Activated CD8-positive, alpha-beta T cell treated with anti-CD3 and anti-CD28 coated beads for 36 hours (primary cell): ENCODE measurements at regions not wholly inside any gene's neighbourhood (a gene's known extent, or its start where the extent isn't known, plus 50 kb on each side); places are given as distances from the start of the nearest gene placed in this dataset.

ENCODE experiments used
- ATAC-seq: fragments of 200-7000 bp; cut with Tn5 transposase; one replicate; pipeline ENCODE4 v1.10.0; 2021; ENCODE audit warnings: mild to moderate bottlenecking, moderate library complexity
- CTCF ChIA-PET: fragments of 350-600 bp; sonication (Branson Sonifier 250); formaldehyde crosslinking; loops from one replicate; lab custom pipeline; 2021; ENCODE audit warnings: antibody characterized with exemption; lab: Charles Lee
- POLR2A ChIA-PET: fragments of 350-600 bp; sonication (Branson Sonifier 250); formaldehyde crosslinking; loops from one replicate; lab custom pipeline; 2021; ENCODE audit warnings: antibody characterized with exemption; lab: Charles Lee
- DNase-seq: peaks from one replicate; pipeline ENCODE4 v3.0.0-alpha.2; 2020
- H3K27ac Mint-ChIP-seq: one replicate; pipeline ENCODE4 v1.8.0; 2021; ENCODE audit warnings: mild to moderate bottlenecking, mixed read lengths
- H3K27me3 Mint-ChIP-seq: one replicate; pipeline ENCODE4 v1.8.0; 2021; ENCODE audit warnings: mixed read lengths
- H3K36me3 Mint-ChIP-seq: one replicate; pipeline ENCODE4 v1.8.0; 2021; ENCODE audit warnings: low read depth, mixed read lengths
- H3K4me1 Mint-ChIP-seq: one replicate; pipeline ENCODE4 v1.8.0; 2021; ENCODE audit warnings: low read depth, mixed read lengths
- H3K4me3 Mint-ChIP-seq: one replicate; pipeline ENCODE4 v1.8.0; 2021; ENCODE audit warnings: mild to moderate bottlenecking, moderate library complexity, mixed read lengths
- H3K9me3 Mint-ChIP-seq: one replicate; pipeline ENCODE4 v1.8.0; 2021; ENCODE audit warnings: mixed read lengths
- intact Hi-C: fragments of 100-400 bp; cut with micrococcal nuclease; formaldehyde crosslinking; loops from one replicate; pipeline ENCODE4 v1.10.0; 2022
- TF ChIP-seq, protein P1 (sequence below): fragments of 200-600 bp; IDR thresholded peaks from one replicate; pipeline ENCODE4 v1.8.0; 2022; ENCODE audit warnings: antibody characterized with exemption, mild to moderate bottlenecking

DNA sequence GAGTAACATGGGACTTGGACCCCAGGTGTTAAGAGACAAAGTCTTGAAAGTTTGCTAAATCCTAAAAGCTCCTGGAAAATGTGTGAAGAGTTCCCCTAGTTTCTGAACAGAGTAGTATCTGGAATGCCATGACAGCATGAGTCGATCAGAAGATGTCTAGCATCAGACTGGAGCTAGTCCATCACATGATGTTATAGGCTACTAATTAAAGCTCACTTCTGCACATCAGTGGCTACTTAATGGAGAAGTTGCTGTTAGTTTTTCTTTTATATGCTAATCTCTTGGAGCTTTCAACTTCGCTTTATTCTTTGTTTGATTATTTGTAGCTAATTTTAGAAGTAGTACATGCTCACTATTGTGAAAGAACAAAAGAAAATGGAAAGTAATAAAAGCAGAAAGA, 471.3 kb upstream of the KLF4 start:
- Mint-ChIP-seq H3K27ac (no peak overlapping the region), H3K4me3 (no peak overlapping the region), H3K36me3 (no peaks in the 10 kb centered on the region), H3K27me3 (no peaks in the 10 kb centered on the region), H3K9me3 (no peaks in the 10 kb centered on the region), H3K4me1 (no peaks in the 10 kb centered on the region)
- no peak for ATAC-seq
- intact Hi-C loops = no loop called here
- TF ChIP-seq, protein P1, sequence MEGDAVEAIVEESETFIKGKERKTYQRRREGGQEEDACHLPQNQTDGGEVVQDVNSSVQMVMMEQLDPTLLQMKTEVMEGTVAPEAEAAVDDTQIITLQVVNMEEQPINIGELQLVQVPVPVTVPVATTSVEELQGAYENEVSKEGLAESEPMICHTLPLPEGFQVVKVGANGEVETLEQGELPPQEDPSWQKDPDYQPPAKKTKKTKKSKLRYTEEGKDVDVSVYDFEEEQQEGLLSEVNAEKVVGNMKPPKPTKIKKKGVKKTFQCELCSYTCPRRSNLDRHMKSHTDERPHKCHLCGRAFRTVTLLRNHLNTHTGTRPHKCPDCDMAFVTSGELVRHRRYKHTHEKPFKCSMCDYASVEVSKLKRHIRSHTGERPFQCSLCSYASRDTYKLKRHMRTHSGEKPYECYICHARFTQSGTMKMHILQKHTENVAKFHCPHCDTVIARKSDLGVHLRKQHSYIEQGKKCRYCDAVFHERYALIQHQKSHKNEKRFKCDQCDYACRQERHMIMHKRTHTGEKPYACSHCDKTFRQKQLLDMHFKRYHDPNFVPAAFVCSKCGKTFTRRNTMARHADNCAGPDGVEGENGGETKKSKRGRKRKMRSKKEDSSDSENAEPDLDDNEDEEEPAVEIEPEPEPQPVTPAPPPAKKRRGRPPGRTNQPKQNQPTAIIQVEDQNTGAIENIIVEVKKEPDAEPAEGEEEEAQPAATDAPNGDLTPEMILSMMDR = no peak
- DNase-seq = no peak
- CTCF ChIA-PET = no interaction called here
- POLR2A ChIA-PET = no interaction called here

DNA sequence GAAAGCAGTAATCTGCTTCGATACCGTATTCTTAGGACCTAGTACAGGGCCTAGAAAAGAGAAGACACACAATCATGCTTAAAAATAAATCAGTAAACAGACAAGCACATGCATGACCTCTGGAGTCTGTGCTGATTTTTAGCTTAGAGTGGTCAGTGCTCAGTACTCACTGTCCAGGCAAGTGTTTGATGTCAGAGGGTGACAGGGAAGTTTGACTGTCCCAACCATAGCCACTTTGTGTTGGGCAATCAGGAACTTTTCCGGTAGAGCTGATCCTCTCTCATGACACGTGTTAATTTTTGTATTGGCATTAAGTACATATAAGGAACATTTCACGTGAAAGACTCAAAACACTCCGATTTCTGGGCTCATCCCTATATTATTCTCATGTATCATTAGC, 464.7 kb upstream of the KLF4 start:
- ChIA-PET CTCF (no interaction called here), POLR2A (no interaction called here)
- H3K4me3 Mint-ChIP-seq = no peak overlapping the region
- H3K36me3 Mint-ChIP-seq = no peaks in the 10 kb centered on the region
- no peaks in the 10 kb centered on the region for H3K27me3 Mint-ChIP-seq
- no peaks in the 10 kb centered on the region for H3K4me1 Mint-ChIP-seq
- TF ChIP-seq, protein P1 = no peak
- H3K27ac Mint-ChIP-seq = no peak overlapping the region
- DNase-seq = no peak
- intact Hi-C loops = no loop called here
- ATAC-seq = no peak
- peaks cover 12% of the 10 kb centered on the region for H3K9me3 Mint-ChIP-seq

DNA sequence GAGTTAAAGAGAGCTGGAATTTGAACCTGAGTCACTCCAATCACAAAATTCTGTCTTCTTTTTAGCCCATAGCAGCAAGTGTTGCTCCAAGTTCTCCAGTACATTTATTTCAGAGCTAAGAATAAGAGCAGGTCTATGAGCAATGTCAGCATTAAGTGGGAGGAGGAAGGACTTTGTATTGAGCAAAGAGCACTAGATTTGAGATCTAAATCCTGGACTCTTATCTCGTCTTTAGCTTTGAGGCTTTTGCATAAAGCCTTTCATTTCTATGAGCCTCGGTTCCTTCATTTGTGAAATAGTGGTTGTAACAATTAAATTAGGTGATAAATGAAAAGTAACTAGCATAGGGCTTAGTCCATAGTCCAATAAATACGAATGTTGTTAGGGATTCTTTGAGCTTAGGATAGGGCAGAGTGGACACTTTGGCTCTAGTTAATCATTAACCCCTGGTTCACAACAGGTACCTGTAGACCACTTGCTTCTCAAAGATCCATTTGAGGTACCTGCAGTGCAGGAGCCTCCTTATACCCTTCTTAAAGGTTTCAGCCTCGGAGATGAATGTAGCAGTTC, 464.1 kb upstream of the KLF4 start:
- TF ChIP-seq, protein P1 = no peak
- H3K4me1 Mint-ChIP-seq = no peaks in the 10 kb centered on the region
- CTCF ChIA-PET = interaction anchor here (1.1 kb wide), 1 partner anchor 9 kb away, joined by 3 read pairs; no protein-coding TSS in a partner anchor
- H3K27me3 Mint-ChIP-seq = no peaks in the 10 kb centered on the region
- H3K36me3 Mint-ChIP-seq = no peaks in the 10 kb centered on the region
- intact Hi-C loops = no loop called here
- ATAC-seq (no peak), DNase-seq (no peak)
- POLR2A ChIA-PET = no interaction called here
- peaks cover 12% of the 10 kb centered on the region for H3K9me3 Mint-ChIP-seq
- H3K27ac Mint-ChIP-seq = no peak overlapping the region
- H3K4me3 Mint-ChIP-seq = no peak overlapping the region

DNA sequence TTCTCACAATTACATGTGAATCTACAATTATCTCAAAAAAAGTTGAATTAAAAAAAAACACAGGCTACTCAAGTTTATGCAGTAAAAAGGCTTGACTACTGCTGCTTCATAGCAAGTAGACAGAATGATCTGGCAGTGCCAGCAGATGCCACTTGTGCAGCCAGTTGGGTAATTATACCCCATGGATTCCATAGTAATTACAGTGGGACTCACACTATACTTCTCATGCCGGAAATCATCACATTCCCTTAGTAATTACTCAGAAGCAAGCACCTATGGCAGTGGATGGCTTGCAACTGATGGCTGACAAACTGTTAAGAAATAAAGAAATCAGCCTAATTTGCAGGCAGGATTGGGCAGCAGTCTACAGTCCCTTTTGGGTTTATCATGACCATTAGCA, 463.2 kb upstream of the KLF4 start:
- intact Hi-C loops = no loop called here
- no peaks in the 10 kb centered on the region for H3K4me1 Mint-ChIP-seq
- CTCF ChIA-PET = interaction anchor here (1.1 kb wide), 1 partner anchor 8 kb away, joined by 3 read pairs; no protein-coding TSS in a partner anchor
- no peaks in the 10 kb centered on the region for H3K36me3 Mint-ChIP-seq
- no peaks in the 10 kb centered on the region for H3K27me3 Mint-ChIP-seq
- no peak overlapping the region for H3K4me3 Mint-ChIP-seq
- H3K9me3 Mint-ChIP-seq = peaks cover 12% of the 10 kb centered on the region
- POLR2A ChIA-PET = no interaction called here
- H3K27ac Mint-ChIP-seq = no peak overlapping the region
- DNase-seq (no peak), ATAC-seq (no peak)
- TF ChIP-seq, protein P1 = no peak

DNA sequence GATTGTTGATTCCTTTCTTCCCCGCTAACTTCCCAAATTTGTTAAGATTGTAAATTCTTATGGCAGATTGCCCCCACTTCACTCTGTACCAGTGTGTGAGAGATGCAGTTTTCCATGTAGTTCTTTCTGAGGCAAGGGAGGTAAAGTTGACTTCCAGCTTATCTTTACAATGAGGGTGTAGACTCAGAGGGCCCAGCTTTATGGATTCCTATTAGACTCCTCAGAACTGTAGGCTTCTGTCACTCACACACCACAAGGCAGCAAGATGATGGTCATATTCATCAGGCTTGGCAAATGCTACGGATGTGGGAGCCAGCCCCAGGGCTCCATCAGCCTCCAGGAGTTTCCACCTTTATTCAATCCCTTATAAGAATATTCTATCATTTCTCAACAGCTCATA, 461.9 kb upstream of the KLF4 start:
- DNase-seq (no peak), ATAC-seq (no peak)
- peaks cover 12% of the 10 kb centered on the region for H3K9me3 Mint-ChIP-seq
- ChIA-PET CTCF (no interaction called here), POLR2A (no interaction called here)
- no peak overlapping the region for H3K4me3 Mint-ChIP-seq
- TF ChIP-seq, protein P1 = no peak
- no peaks in the 10 kb centered on the region for H3K36me3 Mint-ChIP-seq
- H3K27me3 Mint-ChIP-seq = no peaks in the 10 kb centered on the region
- intact Hi-C loops = no loop called here
- H3K4me1 Mint-ChIP-seq = no peaks in the 10 kb centered on the region
- no peak overlapping the region for H3K27ac Mint-ChIP-seq
